ENCODE measurements at regions not wholly inside any gene's neighbourhood (a gene's known extent, or its start where the extent isn't known, plus 50 kb on each side); places are given as distances from the start of the nearest gene placed in this dataset.

- no peaks in the 10 kb centered on the region for H3K36me3 ChIP-seq
- DNase-seq = no peak
- H3K9me3 ChIP-seq = no peaks in the 10 kb centered on the region
- TF ChIP-seq CTCF (IDR thresholded peaks at IDR 0.05) (no peak), POLR2A (IDR thresholded peaks at IDR 0.05) (no peak)
- H3K27me3 ChIP-seq = no peaks in the 10 kb centered on the region
- no peak overlapping the region for H3K4me3 ChIP-seq
- H3K4me1 ChIP-seq = no peaks in the 10 kb centered on the region
- no peak overlapping the region for H3K27ac ChIP-seq
Measured at GRCh38 chr7:153158149-153158548, 398.6 kb downstream of the ACTR3B start.

GRCh38 chr7:153170287-153170686 is 410.7 kb downstream of the ACTR3B start:
- peaks cover 0 to 16% (median 0%) of the 10 kb centered on the region in 4 donors for H3K9me3 ChIP-seq
- no peak overlapping the region for H3K4me3 ChIP-seq
- H3K4me1 ChIP-seq = no peaks in the 10 kb centered on the region
- no peaks in the 10 kb centered on the region for H3K27me3 ChIP-seq
- TF ChIP-seq POLR2A (IDR thresholded peaks at IDR 0.05) (no peak), CTCF (IDR thresholded peaks at IDR 0.05) (no peak)
- H3K27ac ChIP-seq = no peak overlapping the region
- H3K36me3 ChIP-seq = no peaks in the 10 kb centered on the region
- no peak for DNase-seq

- no peak for DNase-seq
- H3K4me1 ChIP-seq = no peaks in the 10 kb centered on the region
- H3K27me3 ChIP-seq = no peaks in the 10 kb centered on the region
- no peaks in the 10 kb centered on the region for H3K36me3 ChIP-seq
- H3K27ac ChIP-seq = no peak overlapping the region
- H3K9me3 ChIP-seq = no peaks in the 10 kb centered on the region
- no peak overlapping the region for H3K4me3 ChIP-seq
- TF ChIP-seq CTCF (IDR thresholded peaks at IDR 0.05) = no peak
- no peak for TF ChIP-seq POLR2A (IDR thresholded peaks at IDR 0.05)
Measured at GRCh38 chr7:153185936-153186335, 426.4 kb downstream of the ACTR3B start.

GRCh38 chr7:153188161-153188560 is 428.6 kb downstream of the ACTR3B start:
- H3K4me1 ChIP-seq = no peaks in the 10 kb centered on the region
- no peaks in the 10 kb centered on the region for H3K27me3 ChIP-seq
- H3K9me3 ChIP-seq = no peaks in the 10 kb centered on the region
- H3K4me3 ChIP-seq = no peak overlapping the region
- no peak overlapping the region for H3K27ac ChIP-seq
- no peaks in the 10 kb centered on the region for H3K36me3 ChIP-seq
- no peak for DNase-seq
- TF ChIP-seq CTCF (IDR thresholded peaks at IDR 0.05) = no peak
- no peak for TF ChIP-seq POLR2A (IDR thresholded peaks at IDR 0.05)

- Histone ChIP-seq H3K36me3 (no peaks in the 10 kb centered on the region), H3K4me1 (no peaks in the 10 kb centered on the region), H3K9me3 (no peaks in the 10 kb centered on the region), H3K4me3 (no peak overlapping the region), H3K27ac (no peak overlapping the region), H3K27me3 (no peaks in the 10 kb centered on the region)
- TF ChIP-seq CTCF (IDR thresholded peaks at IDR 0.05) = no peak
- no peak for TF ChIP-seq POLR2A (IDR thresholded peaks at IDR 0.05)
- no peak for DNase-seq
Measured at GRCh38 chr7:153188630-153189029, 429.1 kb downstream of the ACTR3B start.

- no peaks in the 10 kb centered on the region for H3K36me3 ChIP-seq
- TF ChIP-seq CTCF (IDR thresholded peaks at IDR 0.05) = no peak
- no peak for TF ChIP-seq POLR2A (IDR thresholded peaks at IDR 0.05)
- H3K9me3 ChIP-seq = no peaks in the 10 kb centered on the region
- H3K4me3 ChIP-seq = no peak overlapping the region
- H3K27ac ChIP-seq = no peak overlapping the region
- DNase-seq = no peak
- H3K4me1 ChIP-seq = no peaks in the 10 kb centered on the region
- no peaks in the 10 kb centered on the region for H3K27me3 ChIP-seq
Measured at GRCh38 chr7:153190452-153190851, 430.9 kb downstream of the ACTR3B start.

Data from Peyer's patch (tissue), 4 donors.